Thoracic aorta (tissue), 2 donors: ENCODE measurements at regions not wholly inside any gene's neighbourhood (a gene's known extent, or its start where the extent isn't known, plus 50 kb on each side); places are given as distances from the start of the nearest gene placed in this dataset.

Source experiments
- ATAC-seq: fragments of 150-250 bp; one replicate; pipeline ENCODE4 v1.8.0; 2017; ENCODE audit warnings: low read depth; ENCODE audit not compliant: insufficient number of reproducible peaks, low FRiP score
- DNase-seq: peaks from one replicate; pipeline ENCODE4 v3.0.0-alpha.2; 2020; ENCODE audit warnings: low spot score
- H3K27ac ChIP-seq, 2 donors: fragments of 200-600 bp; sonication (generic); 1 replicate in 1 of 2; 2 replicates in 1 of 2; pipeline ENCODE4 v1.5.1; 2016; ENCODE audit warnings: mild to moderate bottlenecking in 2 of 2, moderate library complexity in 2 of 2
- H3K27me3 ChIP-seq: fragments of 200-600 bp; sonication (generic); replicated peaks from 2 replicates; pipeline ENCODE4 v1.6.0; 2016; ENCODE audit warnings: mild to moderate bottlenecking; ENCODE audit not compliant: insufficient read depth
- H3K36me3 ChIP-seq: fragments of 200-600 bp; sonication (generic); one replicate; pipeline ENCODE4 v1.5.1; 2016
- H3K4me1 ChIP-seq, 2 donors: fragments of 200-600 bp; sonication (generic); 1 replicate in 1 of 2; 2 replicates in 1 of 2; pipeline versions ENCODE4 v1.5.1 to v1.6.0; 2016; ENCODE audit warnings: low read depth in 2 of 2, mild to moderate bottlenecking in 1 of 2; ENCODE audit not compliant: control insufficient read depth in 1 of 2
- H3K4me3 ChIP-seq: fragments of 200-600 bp; sonication (generic); 2 replicates; pipeline ENCODE4 v1.5.1; 2016; ENCODE audit warnings: mild to moderate bottlenecking
- H3K9me3 ChIP-seq: fragments of 200-600 bp; sonication (generic); 2 replicates; pipeline ENCODE4 v1.5.1; 2016
- TF ChIP-seq, protein P1 (sequence below): fragments of 200-600 bp; sonication (generic); IDR thresholded peaks from one replicate; pipeline ENCODE4 v1.5.1; 2019; ENCODE audit warnings: antibody characterized with exemption

DNA sequence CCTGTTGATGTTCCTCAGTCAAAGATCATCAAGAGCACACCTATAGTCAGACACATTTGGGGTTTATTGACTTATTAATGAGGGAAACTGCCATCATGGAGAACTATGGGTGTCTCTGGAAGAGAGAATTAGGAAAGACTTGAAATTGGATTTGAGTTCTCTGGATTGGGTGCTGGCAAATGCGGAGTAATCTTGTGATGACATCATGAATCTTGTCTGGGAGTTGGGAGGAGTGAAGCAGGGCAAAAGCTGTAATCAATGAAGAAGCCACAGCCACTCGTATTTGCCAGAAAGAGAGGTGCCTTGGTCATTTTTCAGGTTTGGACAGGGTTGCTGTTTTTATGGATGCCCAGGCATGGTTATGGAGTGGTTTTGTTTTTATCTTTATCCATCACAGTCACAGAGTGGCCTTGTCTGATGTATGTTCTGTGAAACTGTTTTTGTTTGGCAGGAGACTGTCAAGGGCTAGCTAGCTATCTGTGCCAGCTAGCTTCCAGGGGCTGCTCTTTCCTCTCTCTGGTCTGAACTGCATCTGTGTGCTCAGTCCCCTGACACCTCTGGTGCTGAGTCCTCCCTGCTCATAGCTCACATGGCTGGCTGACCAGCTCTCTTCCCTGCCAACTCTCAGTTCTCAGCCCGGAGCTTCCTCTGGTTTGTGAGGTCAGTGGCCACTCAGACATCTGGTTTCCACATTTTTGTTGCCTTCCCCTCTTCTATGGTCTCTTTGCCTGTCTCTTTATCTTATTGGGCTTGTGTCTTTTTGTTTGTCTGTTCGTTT lies 193.4 kb upstream of the RMP24 start:
- Histone ChIP-seq H3K4me3 (no peak overlapping the region), H3K4me1 (no peaks in the 10 kb centered on the region), H3K27ac (no peak overlapping the region), H3K27me3 (no peaks in the 10 kb centered on the region), H3K36me3 (no peaks in the 10 kb centered on the region), H3K9me3 (no peaks in the 10 kb centered on the region)
- no peak for ATAC-seq
- no peak for DNase-seq
- TF ChIP-seq, protein P1, sequence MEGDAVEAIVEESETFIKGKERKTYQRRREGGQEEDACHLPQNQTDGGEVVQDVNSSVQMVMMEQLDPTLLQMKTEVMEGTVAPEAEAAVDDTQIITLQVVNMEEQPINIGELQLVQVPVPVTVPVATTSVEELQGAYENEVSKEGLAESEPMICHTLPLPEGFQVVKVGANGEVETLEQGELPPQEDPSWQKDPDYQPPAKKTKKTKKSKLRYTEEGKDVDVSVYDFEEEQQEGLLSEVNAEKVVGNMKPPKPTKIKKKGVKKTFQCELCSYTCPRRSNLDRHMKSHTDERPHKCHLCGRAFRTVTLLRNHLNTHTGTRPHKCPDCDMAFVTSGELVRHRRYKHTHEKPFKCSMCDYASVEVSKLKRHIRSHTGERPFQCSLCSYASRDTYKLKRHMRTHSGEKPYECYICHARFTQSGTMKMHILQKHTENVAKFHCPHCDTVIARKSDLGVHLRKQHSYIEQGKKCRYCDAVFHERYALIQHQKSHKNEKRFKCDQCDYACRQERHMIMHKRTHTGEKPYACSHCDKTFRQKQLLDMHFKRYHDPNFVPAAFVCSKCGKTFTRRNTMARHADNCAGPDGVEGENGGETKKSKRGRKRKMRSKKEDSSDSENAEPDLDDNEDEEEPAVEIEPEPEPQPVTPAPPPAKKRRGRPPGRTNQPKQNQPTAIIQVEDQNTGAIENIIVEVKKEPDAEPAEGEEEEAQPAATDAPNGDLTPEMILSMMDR = no peak

DNA sequence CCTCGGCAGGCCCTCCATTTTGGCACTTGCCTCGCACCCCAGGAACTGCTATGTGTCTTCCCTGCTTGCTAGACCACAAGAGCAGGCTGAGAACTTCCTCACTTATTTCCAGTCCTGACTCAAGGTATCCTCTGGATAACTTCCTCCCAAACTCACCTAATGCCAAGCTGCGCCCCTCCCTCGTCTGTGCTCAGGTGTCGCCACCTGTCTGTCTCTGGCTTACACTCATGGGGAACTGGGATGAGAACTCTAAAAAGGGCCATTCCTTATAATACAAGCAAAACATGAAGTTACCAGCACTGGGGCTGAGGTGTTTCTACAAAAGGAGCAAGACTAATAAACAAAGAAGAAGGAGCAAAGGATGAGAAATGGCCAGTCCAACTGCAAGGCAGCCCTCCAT lies 191.5 kb upstream of the RMP24 start:
- no peak for ATAC-seq
- Histone ChIP-seq H3K4me3 (no peak overlapping the region), H3K4me1 (no peaks in the 10 kb centered on the region), H3K27ac (no peak overlapping the region), H3K36me3 (no peaks in the 10 kb centered on the region), H3K9me3 (no peaks in the 10 kb centered on the region), H3K27me3 (no peaks in the 10 kb centered on the region)
- TF ChIP-seq, protein P1 = no peak
- no peak for DNase-seq

DNA sequence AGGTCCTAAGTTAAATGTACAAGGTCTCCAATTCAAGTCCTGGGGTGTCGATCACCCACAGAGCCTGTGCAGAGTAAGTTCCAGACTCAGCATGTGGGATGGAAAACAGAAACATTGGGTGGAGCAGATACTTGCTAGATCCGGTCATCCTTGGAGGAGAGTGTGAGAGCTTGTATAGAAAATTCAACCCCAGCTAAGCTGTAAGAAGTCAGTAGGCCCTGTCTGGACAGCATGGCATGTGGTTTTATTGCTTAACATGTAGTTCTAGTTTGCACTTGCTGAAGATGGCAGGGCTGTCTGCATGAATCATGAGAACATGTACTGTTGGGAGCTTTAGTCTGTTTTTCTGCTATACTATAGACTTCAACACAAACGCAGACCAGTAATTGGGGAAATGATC lies 189.6 kb upstream of the RMP24 start:
- no peak for ATAC-seq
- Histone ChIP-seq H3K36me3 (no peaks in the 10 kb centered on the region), H3K4me1 (no peaks in the 10 kb centered on the region), H3K9me3 (no peaks in the 10 kb centered on the region), H3K27ac (no peak overlapping the region), H3K27me3 (no peaks in the 10 kb centered on the region), H3K4me3 (no peak overlapping the region)
- TF ChIP-seq, protein P1 = no peak
- DNase-seq = no peak

DNA sequence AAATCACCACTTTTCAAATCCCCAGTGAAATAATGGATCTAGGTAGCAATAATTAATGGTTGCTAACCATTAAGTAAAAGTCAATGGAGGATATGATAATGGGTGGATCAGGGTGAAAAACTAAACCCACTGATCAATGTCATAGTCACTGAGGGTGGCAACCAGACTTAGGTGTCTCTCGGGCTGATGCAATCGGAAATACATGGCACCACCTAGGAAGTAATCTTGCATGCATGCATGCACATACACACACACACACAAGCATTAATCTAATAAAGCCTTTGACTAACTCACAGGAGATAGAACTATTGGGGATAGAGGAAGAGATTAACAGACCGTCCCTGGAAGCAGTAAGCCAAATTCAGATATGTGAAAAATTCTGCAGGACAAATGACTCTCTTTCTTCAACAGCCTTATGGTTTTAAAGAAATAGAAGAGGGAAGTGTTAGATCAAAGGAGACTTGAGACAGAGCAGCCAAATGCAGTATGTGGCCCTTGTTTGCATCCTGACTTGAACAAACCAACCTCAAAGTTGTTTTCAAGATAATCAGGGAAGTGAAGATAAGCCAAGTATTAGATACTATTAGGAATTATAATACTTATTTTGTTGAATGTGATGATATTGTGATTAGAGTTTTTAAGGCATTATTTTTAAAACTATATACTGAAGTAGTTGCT lies 186.0 kb upstream of the RMP24 start:
- no peaks in the 10 kb centered on the region for H3K4me1 ChIP-seq
- TF ChIP-seq, protein P1 = no peak
- ATAC-seq = no peak
- no peaks in the 10 kb centered on the region for H3K9me3 ChIP-seq
- H3K4me3 ChIP-seq = no peak overlapping the region
- no peaks in the 10 kb centered on the region for H3K36me3 ChIP-seq
- no peaks in the 10 kb centered on the region for H3K27me3 ChIP-seq
- DNase-seq = no peak
- no peak overlapping the region for H3K27ac ChIP-seq

DNA sequence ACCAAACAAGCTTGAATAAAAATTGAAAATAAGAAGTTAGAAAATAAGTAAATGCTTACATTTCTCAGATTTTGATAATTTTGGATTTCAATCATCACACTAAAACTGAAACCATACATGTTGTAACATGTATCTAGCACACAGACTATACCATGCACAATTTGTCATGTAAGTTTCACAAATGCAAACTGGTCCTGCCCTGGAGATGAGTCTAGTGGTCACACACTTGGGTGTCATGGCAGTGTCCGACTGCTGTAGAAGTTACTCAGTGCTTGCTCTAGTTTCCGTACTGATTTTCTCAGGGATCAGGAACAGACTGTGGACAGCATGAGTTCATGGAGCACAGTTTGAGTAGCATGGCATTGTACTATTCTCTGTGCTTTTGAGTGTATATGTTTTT lies 182.9 kb upstream of the RMP24 start:
- Histone ChIP-seq H3K4me1 (no peaks in the 10 kb centered on the region), H3K27ac (no peak overlapping the region), H3K4me3 (no peak overlapping the region), H3K27me3 (no peaks in the 10 kb centered on the region), H3K36me3 (no peaks in the 10 kb centered on the region), H3K9me3 (no peaks in the 10 kb centered on the region)
- ATAC-seq = no peak
- TF ChIP-seq, protein P1 = no peak
- no peak for DNase-seq
